NCI-H1105 treated with DMSO at 0.1 percent for 48 hours (cell line): ENCODE measurements at regions not wholly inside any gene's neighbourhood (a gene's known extent, or its start where the extent isn't known, plus 50 kb on each side); places are given as distances from the start of the nearest gene placed in this dataset.
"Not testable (repeated sequence)": the region's sequence is repeated elsewhere in the genome, so short reads cannot be mapped to it uniquely, and the experiment has no call there.

ENCODE experiments used
- DNase-seq: peaks from one replicate; lab custom pipeline; 2025; lab: John Stamatoyannopoulos, UW

GRCh38 chr4:181858741-181859140 is 384.5 kb upstream of the TENM3 start:
- DNase-seq, result no peak

DNA sequence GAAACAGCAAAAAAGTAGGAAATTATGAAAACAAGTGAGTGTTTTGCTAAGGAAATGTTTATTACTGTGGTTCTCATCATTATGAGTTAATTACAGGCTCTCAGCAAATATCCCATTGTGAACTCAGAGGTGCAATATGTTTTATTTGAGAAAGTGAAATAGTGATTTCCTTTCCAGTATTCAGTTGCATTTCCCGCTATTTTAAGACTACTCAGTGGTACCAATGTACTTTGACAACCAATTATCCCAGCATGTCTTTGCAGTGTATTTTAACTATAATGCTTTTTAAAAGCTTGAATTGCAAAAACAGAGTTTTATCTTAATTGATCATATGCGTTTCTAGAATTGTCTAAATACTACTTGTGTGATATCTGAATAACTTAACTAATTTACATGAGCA is 383.8 kb upstream of the TENM3 start:
- DNase-seq, result no peak

GRCh38 chr4:181860157-181860556 is 383.0 kb upstream of the TENM3 start:
- DNase-seq, result no peak

- DNase-seq, result no peak
Observed at GRCh38 chr4:181860668-181861067, 382.5 kb upstream of the TENM3 start.

- no peak for DNase-seq
Observed at GRCh38 chr4:181863856-181864255, 379.3 kb upstream of the TENM3 start.

GRCh38 chr4:181870326-181870725 is 372.9 kb upstream of the TENM3 start:
- DNase-seq, result no peak

DNA sequence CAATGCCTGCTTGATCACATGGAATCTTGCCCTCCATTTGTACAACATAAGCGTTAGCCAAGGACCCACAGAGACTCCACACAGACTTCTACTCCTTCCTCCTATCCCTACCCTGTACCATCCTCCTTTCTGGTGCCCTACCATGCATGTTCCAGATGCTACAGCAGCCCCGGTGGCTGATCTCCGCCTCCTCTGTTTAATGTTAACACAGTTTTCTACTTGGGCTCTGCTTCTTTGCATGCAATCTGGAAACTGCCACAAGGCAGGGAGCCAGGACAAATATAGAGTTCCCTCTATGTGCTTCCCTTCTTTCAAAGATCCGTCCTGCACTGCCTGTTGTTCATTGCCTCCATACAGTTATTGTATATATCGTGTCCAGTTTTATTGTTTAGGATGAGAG is 368.6 kb upstream of the TENM3 start:
- no peak for DNase-seq

- no peak for DNase-seq
Observed at GRCh38 chr4:181877329-181877848, 365.8 kb upstream of the TENM3 start.

DNA sequence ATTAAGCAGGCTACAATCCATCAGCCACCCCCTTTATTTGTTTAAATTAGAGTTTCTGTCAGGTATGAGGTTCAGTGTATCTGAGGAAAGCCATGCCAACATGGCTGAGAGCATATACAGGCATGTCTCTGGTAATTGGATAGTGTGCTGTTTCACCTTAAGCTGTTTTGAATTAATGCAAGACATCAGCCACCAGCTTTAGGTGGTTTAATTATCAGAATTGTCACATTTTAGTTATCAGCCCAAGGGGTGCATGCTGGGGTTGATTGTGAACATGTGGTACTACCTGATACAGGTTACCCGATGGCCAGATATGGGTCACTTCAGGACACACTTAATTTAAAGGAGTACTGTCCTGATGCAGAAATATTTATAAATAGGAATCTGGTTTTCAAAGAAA is 353.2 kb upstream of the TENM3 start:
- DNase-seq, result no peak

DNA sequence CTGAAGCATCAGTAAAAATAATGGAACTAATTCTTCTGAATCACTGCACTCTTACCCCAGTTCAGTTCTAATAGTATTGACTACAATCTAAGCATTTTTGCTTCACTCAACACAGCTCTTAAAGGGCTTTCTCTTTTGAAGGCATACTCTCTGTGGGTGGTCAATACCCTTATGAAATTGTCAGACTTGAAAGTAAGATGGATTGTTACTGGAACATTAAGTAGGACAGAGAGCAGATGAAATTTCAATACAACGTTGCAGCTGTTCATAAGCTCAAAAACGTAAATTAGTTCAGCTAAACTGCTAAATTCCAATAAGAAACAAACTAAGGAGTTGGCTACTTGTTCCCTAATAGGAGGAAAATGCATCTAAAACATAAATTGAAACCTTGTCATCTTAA is 352.3 kb upstream of the TENM3 start:
- DNase-seq, result no peak

DNA sequence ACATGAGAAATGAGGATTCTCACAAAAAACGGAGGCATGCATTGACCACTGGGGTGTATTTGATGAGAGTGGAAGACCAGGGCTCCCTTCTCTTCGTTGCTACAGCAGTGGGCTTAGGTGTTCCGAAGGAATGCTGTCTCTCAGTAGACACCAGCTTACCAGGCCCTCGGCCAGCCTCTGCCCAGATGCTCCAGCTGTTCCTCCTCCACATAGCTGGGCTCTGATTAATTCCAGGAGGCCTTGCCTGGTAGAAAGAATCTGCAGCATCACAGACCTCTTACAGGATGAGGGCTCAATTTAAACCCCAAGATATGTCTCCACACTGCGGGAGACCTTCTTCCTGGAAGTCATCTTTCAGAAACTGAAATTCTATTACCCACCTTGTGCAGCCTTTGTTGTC is 346.6 kb upstream of the TENM3 start:
- no peak for DNase-seq

- DNase-seq, result no peak
Observed at GRCh38 chr4:181897935-181898334, 345.3 kb upstream of the TENM3 start.

- not testable (repeated sequence) for DNase-seq
Observed at GRCh38 chr4:181902404-181902803, 340.8 kb upstream of the TENM3 start.

DNA sequence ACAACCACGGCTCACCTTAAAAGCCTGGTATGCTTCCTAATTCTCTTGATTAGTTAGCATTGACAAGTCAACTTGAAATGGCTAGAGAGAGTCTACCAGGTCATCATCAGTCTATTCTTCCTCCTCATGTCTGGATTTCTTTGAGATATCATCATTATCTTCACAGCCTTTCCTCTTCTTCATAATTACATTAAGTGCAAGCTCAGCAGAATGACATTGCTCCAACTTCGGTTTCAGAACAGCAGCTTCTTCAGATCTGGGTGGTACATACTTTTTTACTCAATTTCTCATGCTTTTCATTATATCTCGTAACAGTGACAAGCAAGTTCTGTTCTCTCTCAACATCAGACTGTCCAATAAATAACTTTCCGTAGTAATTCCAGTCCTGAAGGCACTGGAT is 337.5 kb upstream of the TENM3 start:
- no peak for DNase-seq

DNA sequence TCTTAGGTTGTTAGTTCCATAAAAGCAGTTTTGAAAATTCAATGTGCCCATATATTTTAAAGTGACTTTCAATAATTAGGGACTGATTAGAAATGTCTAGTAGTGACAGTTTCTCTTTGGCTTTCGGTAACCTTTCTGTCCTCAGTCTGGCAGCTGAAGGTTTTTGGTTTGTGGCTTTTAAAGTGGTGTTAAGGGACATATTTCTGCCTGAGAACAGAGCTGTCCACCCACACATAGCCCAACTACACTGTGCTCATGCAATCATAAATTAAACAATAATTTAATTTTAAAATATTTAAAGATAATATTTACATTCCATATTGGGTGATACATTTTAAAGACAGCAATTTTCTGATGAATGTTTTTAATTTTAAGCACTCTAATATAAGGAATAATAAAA is 335.0 kb upstream of the TENM3 start:
- DNase-seq, result no peak

GRCh38 chr4:181909368-181909767 is 333.8 kb upstream of the TENM3 start:
- DNase-seq, result no peak

- DNase-seq, result no peak
Observed at GRCh38 chr4:181911420-181911819, 331.8 kb upstream of the TENM3 start.

DNA sequence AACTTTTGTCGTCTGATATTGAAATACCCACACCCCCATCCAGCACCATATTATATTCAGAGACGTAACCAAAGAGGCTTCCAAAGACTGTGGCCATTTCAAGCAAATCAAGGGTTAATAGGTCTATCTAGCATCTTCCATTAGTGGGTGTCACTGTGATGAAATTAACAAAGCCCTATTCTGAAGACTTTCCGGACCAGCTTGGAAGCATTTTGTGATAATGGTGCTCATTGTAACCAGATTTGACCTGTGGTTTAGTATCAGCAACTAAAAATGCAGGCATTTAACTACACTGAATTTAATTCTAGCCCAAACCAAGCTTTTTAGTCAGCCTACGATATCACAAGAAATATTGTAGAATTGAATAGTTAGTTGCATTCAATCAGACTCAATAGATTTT is 309.7 kb upstream of the TENM3 start:
- no peak for DNase-seq

- no peak for DNase-seq
Observed at GRCh38 chr4:181938631-181939030, 304.6 kb upstream of the TENM3 start.

DNA sequence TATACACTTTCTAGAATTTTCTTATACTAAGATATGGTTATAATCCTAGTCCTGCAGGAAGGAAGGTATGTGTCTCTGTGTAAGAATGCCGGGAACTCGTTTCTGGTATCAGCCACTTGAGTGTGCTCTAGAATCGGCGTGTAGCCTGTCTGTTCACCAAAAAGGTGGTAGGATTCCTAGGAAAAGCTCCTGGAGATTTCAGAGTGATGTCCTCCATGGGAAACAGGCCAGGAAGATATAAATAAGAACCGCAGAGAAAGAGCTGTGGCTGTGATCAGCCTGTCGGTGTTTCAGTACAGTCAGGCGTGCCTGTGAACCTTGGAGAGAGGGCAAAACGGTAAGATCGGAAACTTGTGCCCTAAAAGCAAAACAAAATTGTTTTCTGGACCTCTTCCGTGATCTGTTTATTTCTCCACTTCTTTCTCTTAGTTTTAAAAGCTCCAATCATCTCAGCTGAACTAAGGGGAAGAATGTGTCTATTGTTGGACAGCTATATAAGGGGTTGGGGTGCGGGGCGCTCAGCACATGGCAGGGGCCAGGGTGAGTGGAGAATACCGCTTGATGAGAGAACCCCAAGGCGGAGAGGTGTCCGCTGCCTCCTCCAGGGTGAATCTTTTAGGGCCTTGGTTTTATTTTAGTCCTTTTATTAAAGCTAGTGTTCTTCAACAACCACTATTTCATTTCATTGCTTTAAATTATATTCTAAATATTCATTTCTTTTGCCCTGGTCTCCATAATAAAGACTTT is 303.8 kb upstream of the TENM3 start:
- DNase-seq, result no peak

GRCh38 chr4:181944527-181944926 is 298.7 kb upstream of the TENM3 start:
- DNase-seq, result no peak

DNA sequence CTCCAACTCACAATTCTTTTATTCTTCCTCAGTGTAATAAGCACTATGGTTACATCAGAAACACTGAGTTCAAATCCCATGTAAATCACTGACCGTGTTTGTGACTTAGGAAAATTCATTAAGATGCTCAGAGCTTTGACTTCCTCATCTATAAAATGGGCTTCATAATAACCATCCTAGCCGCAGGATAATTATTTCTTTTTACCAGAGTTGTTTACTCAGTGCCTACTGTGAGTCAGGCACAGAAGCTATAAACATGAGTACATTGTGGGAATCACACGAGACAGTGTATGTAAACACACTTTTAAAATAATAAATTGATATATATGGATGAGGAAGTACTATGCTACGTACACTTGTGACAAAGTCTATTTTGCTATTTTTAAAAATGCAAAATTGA is 296.3 kb upstream of the TENM3 start:
- no peak for DNase-seq

DNA sequence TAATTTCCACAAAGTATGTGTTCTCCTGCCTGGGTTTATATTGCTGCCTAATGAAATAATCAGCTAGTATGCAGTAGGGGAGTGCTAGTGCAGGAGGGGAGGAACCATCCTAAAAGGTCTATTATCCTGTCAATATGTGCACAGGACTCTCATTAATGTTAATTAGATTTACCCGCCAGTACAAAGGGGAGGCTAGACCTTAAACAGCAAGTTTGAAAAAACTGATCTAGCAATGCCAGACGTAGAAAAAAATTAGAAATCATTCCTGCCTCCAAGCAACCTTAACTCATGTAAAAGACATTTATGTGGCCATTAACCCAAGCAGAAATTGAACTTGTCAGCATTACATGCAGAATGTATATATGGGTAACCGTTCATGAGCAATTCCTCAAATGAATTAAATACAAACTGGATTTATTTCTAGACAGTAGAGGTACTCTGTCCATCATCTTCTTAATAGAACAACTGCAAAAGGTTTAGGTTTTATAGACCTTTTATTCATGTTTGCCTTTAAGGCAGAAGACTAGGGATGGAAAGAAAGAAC is 294.3 kb upstream of the TENM3 start:
- no peak for DNase-seq
